Endothelial cell of umbilical vein (primary cell): ENCODE measurements at regions not wholly inside any gene's neighbourhood (a gene's known extent, or its start where the extent isn't known, plus 50 kb on each side); places are given as distances from the start of the nearest gene placed in this dataset.

Experiments used
- BruUV-seq: library from RNA; stranded (reverse); fragments of 400-500 nt; replicated peaks from 2 replicates; lab custom pipeline; 2021; lab: Mats Ljungman, UMichigan
- CTCF ChIA-PET: fragments of 300-600, 350-600 bp; sonication (Branson Sonifier 250); formaldehyde crosslinking; loops from one replicate; lab custom pipeline; 2021; ENCODE audit warnings: antibody characterized with exemption, inconsistent platforms; lab: Charles Lee
- POLR2A ChIA-PET: fragments of 300-600, 350-600 bp; sonication (Branson Sonifier 250); formaldehyde crosslinking; loops from one replicate; lab custom pipeline; 2021; ENCODE audit warnings: antibody characterized with exemption, inconsistent platforms; lab: Charles Lee
- DNase-seq: peaks from one replicate; pipeline ENCODE4 v3.0.0-alpha.2; 2011; ENCODE audit warnings: low read depth, low spot score
- FAIRE-seq: peaks from 2 replicates; lab custom pipeline; 2011; peaks lifted over from hg19 to GRCh38; lab: Jason Lieb, UNC
- H2AFZ ChIP-seq: 2 replicates; pipeline ENCODE4 v1.6.0; 2012; ENCODE audit warnings: low read depth, low read length, control low read depth, inconsistent platforms
- H3K27ac ChIP-seq: 2 replicates; pipeline ENCODE4 v1.5.1; 2011; ENCODE audit warnings: low read depth, mild to moderate bottlenecking, control low read depth, low read length, moderate library complexity; ENCODE audit not compliant: insufficient read depth
- H3K27me3 ChIP-seq, 2 experiments: 2 replicates each; pipeline versions ENCODE4 v1.6.0 to v1.6.1; 2011; ENCODE audit warnings: low read length in 2 of 2, mixed read lengths in 1 of 2; ENCODE audit not compliant: control insufficient read depth in 2 of 2, insufficient read depth in 2 of 2
- H3K36me3 ChIP-seq, 2 experiments: 2 replicates in 1 of 2; 3 replicates in 1 of 2; pipeline ENCODE4 v1.5.1; 2011; ENCODE audit warnings: low read length in 2 of 2, mild to moderate bottlenecking in 1 of 2, moderate library complexity in 1 of 2; ENCODE audit not compliant: control insufficient read depth in 2 of 2, insufficient read depth in 2 of 2; ENCODE audit errors: extremely low read depth in 1 of 2
- H3K4me1 ChIP-seq: 3 replicates; pipeline ENCODE4 v1.5.1; 2011; ENCODE audit warnings: mild to moderate bottlenecking, low read length; ENCODE audit not compliant: control insufficient read depth, insufficient read depth; ENCODE audit errors: extremely low read depth
- H3K4me2 ChIP-seq: 2 replicates; pipeline ENCODE4 v1.6.1; 2011; ENCODE audit warnings: low read length, control low read depth, mixed read lengths; ENCODE audit not compliant: insufficient read depth
- H3K4me3 ChIP-seq, 3 experiments: fragments of 200-600 bp in 1 of 3; sonication (generic), shearing (Covaris generic) in 1 of 3; replicated peaks in 1 of 3; 2 replicates each; pipeline ENCODE4 v1.5.1; 2011 to 2016; ENCODE audit warnings: control low read depth in 3 of 3, low read length in 3 of 3, mild to moderate bottlenecking in 2 of 3, inconsistent platforms in 1 of 3, low read depth in 1 of 3, moderate library complexity in 1 of 3; ENCODE audit not compliant: insufficient read depth in 1 of 3
- H3K79me2 ChIP-seq: 2 replicates; pipeline ENCODE4 v1.6.0; 2012; ENCODE audit warnings: low read length, inconsistent platforms; ENCODE audit not compliant: control insufficient read depth, insufficient read depth
- H3K9ac ChIP-seq: replicated peaks from 2 replicates; pipeline ENCODE3; 2011; ENCODE audit warnings: low read length, control low read depth; ENCODE audit not compliant: insufficient read depth; ENCODE audit errors: extremely low read depth
- H3K9me1 ChIP-seq: replicated peaks from 3 replicates; pipeline ENCODE4 v1.6.0; 2011; ENCODE audit warnings: mild to moderate bottlenecking, low read length; ENCODE audit not compliant: control insufficient read depth, insufficient read depth; ENCODE audit errors: extremely low read depth
- H3K9me3 ChIP-seq: replicated peaks from 2 replicates; pipeline ENCODE4 v1.5.1; 2012; ENCODE audit warnings: low read length, inconsistent platforms; ENCODE audit not compliant: control insufficient read depth, insufficient read depth
- H4K20me1 ChIP-seq: replicated peaks from 2 replicates; pipeline ENCODE3; 2011; ENCODE audit warnings: mild to moderate bottlenecking, low read length; ENCODE audit not compliant: control insufficient read depth, insufficient read depth; ENCODE audit errors: extremely low read depth
- EZH2 ChIP-seq: IDR thresholded peaks from 2 replicates; pipeline ENCODE4 v1.6.1; 2012; ENCODE audit warnings: borderline replicate concordance, low read depth, mild to moderate bottlenecking, moderate library complexity, low read length, inconsistent platforms; ENCODE audit not compliant: severe bottlenecking
- FOS ChIP-seq: IDR thresholded peaks from 2 replicates; pipeline ENCODE4 v1.6.1; 2011; ENCODE audit warnings: mild to moderate bottlenecking, low read length, moderate library complexity, borderline replicate concordance; ENCODE audit not compliant: insufficient read depth
- GATA2 ChIP-seq: IDR thresholded peaks from 2 replicates; pipeline ENCODE4 v1.7.0; 2011; ENCODE audit warnings: low read depth, mild to moderate bottlenecking, moderate library complexity, mixed read lengths, low read length; ENCODE audit not compliant: insufficient read length, insufficient read depth
- JUN ChIP-seq: IDR thresholded peaks from 2 replicates; pipeline ENCODE4 v1.6.1; 2011; ENCODE audit warnings: borderline replicate concordance, low read depth; ENCODE audit not compliant: insufficient read length, insufficient read depth
- MAX ChIP-seq: IDR thresholded peaks from 2 replicates; pipeline ENCODE4 v1.6.1; 2011; ENCODE audit not compliant: insufficient read depth, insufficient read length
- MYC ChIP-seq: IDR thresholded peaks from one replicate; pipeline ENCODE4 v1.6.1; 2011; ENCODE audit warnings: mild to moderate bottlenecking, low read depth, low read length
- POLR2A ChIP-seq: IDR thresholded peaks from 2 replicates; pipeline ENCODE4 v1.6.1; 2012; ENCODE audit warnings: low read depth, mild to moderate bottlenecking, control low read depth, low read length
- POLR2AphosphoS5 ChIP-seq: IDR thresholded peaks from 2 replicates; pipeline ENCODE4 v1.6.1; 2012; ENCODE audit warnings: low read depth, mild to moderate bottlenecking, control low read depth, low read length, moderate library complexity; ENCODE audit not compliant: insufficient read depth
- dilution Hi-C: fragments of 300-500 bp; cut with MboI; formaldehyde crosslinking; loops from one replicate; pipeline ENCODE4 v1.15.0; 2019; ENCODE audit warnings: low sequenced_read_pairs; ENCODE audit not compliant: extremely low pct_ligation_motif_present
- intact Hi-C: fragments of 100-400 bp; cut with micrococcal nuclease; formaldehyde crosslinking; loops from one replicate; pipeline ENCODE4 v1.10.0; 2022
- TF ChIP-seq, protein P1 (sequence below), 2 donors: IDR thresholded peaks; 1 replicate in 1 of 2; 2 replicates in 1 of 2; pipeline ENCODE4 v1.5.1; 2011; ENCODE audit warnings: low read length in 2 of 2, mild to moderate bottlenecking in 2 of 2, moderate library complexity in 2 of 2, control low read depth in 1 of 2, inconsistent platforms in 1 of 2, low read depth in 1 of 2; ENCODE audit not compliant: insufficient read depth in 1 of 2; ENCODE audit errors: extremely low read depth in 1 of 2

GRCh38 chr2:118177318-118177717 lies 89.0 kb downstream of the INSIG2 start:
- Histone ChIP-seq H3K27me3 (peaks cover 9 to 12% of the 10 kb centered on the region in 2 experiments), H3K79me2 (no peaks in the 10 kb centered on the region), H3K9me3 (no peaks in the 10 kb centered on the region), H4K20me1 (no peaks in the 10 kb centered on the region), H3K4me1 (no peaks in the 10 kb centered on the region), H3K36me3 (no peaks in the 10 kb centered on the region), H3K9me1 (no peaks in the 10 kb centered on the region), H3K9ac (no peak overlapping the region), H3K4me3 (no peak overlapping the region), H2AFZ (no peak overlapping the region), H3K4me2 (no peak overlapping the region), H3K27ac (no peak overlapping the region)
- POLR2A ChIA-PET, result no interaction called here
- dilution Hi-C loops (no loop called here), intact Hi-C loops (no loop called here)
- CTCF ChIA-PET, result interaction anchor here (0.7 kb wide), 2 partner anchors 11 to 145 kb away, joined by 3 read pairs; no protein-coding TSS in a partner anchor
- BruUV-seq, result no TSS peak
- no peak for TF ChIP-seq MYC
- no peak for TF ChIP-seq JUN
- no peak for TF ChIP-seq EZH2
- no peak for TF ChIP-seq FOS
- TF ChIP-seq POLR2AphosphoS5, result no peak
- no peak for TF ChIP-seq GATA2
- no peak for TF ChIP-seq MAX
- TF ChIP-seq, protein P1, sequence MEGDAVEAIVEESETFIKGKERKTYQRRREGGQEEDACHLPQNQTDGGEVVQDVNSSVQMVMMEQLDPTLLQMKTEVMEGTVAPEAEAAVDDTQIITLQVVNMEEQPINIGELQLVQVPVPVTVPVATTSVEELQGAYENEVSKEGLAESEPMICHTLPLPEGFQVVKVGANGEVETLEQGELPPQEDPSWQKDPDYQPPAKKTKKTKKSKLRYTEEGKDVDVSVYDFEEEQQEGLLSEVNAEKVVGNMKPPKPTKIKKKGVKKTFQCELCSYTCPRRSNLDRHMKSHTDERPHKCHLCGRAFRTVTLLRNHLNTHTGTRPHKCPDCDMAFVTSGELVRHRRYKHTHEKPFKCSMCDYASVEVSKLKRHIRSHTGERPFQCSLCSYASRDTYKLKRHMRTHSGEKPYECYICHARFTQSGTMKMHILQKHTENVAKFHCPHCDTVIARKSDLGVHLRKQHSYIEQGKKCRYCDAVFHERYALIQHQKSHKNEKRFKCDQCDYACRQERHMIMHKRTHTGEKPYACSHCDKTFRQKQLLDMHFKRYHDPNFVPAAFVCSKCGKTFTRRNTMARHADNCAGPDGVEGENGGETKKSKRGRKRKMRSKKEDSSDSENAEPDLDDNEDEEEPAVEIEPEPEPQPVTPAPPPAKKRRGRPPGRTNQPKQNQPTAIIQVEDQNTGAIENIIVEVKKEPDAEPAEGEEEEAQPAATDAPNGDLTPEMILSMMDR (IDR thresholded peaks at IDR 0.05; ENCODE audit: extremely low read depth in 1 of 2, insufficient read depth in 1 of 2, low read depth in 1 of 2, low read length in 2 of 2), result no peak
- TF ChIP-seq POLR2A, result no peak
- no peak for FAIRE-seq
- DNase-seq, result no peak
